ENCODE measurements at regions not wholly inside any gene's neighbourhood (a gene's known extent, or its start where the extent isn't known, plus 50 kb on each side); places are given as distances from the start of the nearest gene placed in this dataset.

- TF ChIP-seq CTCF (IDR thresholded peaks at IDR 0.05; ENCODE audit: extremely low read depth in 1 of 2, insufficient read depth in 1 of 2, low read depth in 1 of 2, low read length in 2 of 2) (no peak), MYC (IDR thresholded peaks at IDR 0.05; ENCODE audit: low read depth, low read length) (no peak), POLR2A (IDR thresholded peaks at IDR 0.05; ENCODE audit: low read depth, low read length) (no peak), POLR2AphosphoS5 (IDR thresholded peaks at IDR 0.05; ENCODE audit: insufficient read depth, low read depth, low read length) (no peak), EZH2 (IDR thresholded peaks at IDR 0.05; ENCODE audit: borderline replicate concordance, low read depth, low read length, severe bottlenecking) (no peak), JUN (IDR thresholded peaks at IDR 0.05; ENCODE audit: borderline replicate concordance, insufficient read depth, insufficient read length, low read depth) (no peak)
- TF ChIP-seq, protein P1, sequence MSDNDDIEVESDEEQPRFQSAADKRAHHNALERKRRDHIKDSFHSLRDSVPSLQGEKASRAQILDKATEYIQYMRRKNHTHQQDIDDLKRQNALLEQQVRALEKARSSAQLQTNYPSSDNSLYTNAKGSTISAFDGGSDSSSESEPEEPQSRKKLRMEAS (IDR thresholded peaks at IDR 0.05; ENCODE audit: insufficient read depth, insufficient read length): no peak
These were observed 182.1 kb downstream of the DMRT2 start for GRCh38 chr9:1231998-1232919.

Data from endothelial cell of umbilical vein (primary cell).